ENCODE measurements at regions not wholly inside any gene's neighbourhood (a gene's known extent, or its start where the extent isn't known, plus 50 kb on each side); places are given as distances from the start of the nearest gene placed in this dataset.
A peak's percentile ranks its signal among the peaks of the same experiment; 100 is the strongest.
"Not testable (repeated sequence)": the region's sequence is repeated elsewhere in the genome, so short reads cannot be mapped to it uniquely, and the experiment has no call there.

- DNase-seq, result no peak
Measured at GRCh38 chr1:228546541-228547463, 59.6 kb downstream of the RNF187 start.

- DNase-seq, result no peak
Measured at GRCh38 chr1:228547464-228547792, 60.2 kb downstream of the RNF187 start.

GRCh38 chr1:228548788-228549187 lies 61.6 kb downstream of the RNF187 start:
- DNase-seq, result no peak

GRCh38 chr1:228552596-228553176 lies 65.5 kb downstream of the RNF187 start:
- no peak for DNase-seq

GRCh38 chr1:228554107-228554506 lies 66.9 kb downstream of the RNF187 start:
- DNase-seq, result no peak

- peak in 2 of 58 donors; percentile 3 to 10 for DNase-seq
Measured at GRCh38 chr1:228555074-228555994, 68.2 kb downstream of the RNF187 start.

- not testable (repeated sequence) for DNase-seq
Measured at GRCh38 chr1:228556634-228557430, 69.7 kb downstream of the RNF187 start.

Data from anterior cingulate cortex (tissue), 58 donors.